Astrocyte of the hippocampus (primary cell): ENCODE measurements at regions not wholly inside any gene's neighbourhood (a gene's known extent, or its start where the extent isn't known, plus 50 kb on each side); places are given as distances from the start of the nearest gene placed in this dataset.

Experiments
- DNase-seq: peaks from one replicate; pipeline ENCODE4 v3.0.0; 2011; ENCODE audit warnings: low read depth, low spot score

DNA sequence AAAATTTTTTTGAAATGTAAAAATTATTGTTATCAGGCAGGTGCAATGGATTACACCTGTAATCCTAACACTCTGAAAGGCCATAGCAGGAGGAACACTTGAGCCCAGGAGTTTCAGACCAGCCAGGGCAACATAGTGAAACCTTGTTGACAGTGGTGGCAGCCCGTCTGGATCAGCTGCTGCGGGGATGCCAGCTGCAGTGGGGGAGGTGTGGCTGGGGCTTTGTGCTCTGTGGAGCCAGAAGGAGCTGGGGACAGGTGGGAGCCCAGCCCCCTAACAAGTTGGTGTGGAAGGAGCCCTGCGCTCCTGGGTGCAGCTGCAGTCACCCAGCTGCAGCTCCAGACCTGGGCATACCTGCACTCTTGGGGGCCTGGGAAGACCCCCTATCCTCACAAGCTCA lies 182.4 kb upstream of the MC4R start:
- no peak for DNase-seq

GRCh38 chr18:60555625-60556024 lies 183.1 kb upstream of the MC4R start:
- no peak for DNase-seq

DNA sequence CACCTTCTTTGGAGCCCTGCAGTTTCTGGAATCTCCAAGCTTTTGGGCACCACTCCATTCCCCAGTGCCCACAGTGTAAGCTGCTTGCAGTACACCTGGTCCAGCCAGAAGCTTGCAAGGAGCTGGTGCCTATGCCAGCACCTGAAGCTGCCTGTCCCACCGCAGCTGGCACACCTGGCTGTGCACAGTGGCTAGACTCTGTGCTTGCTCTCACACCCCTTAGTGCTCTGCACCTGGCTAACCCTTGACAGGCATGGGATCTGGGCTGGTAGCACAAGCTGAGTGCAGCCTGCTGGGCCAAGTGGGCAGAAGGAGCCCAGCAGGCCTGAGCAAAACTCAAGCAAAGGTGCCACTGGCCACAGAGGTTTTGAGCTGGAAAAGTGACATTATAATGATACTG lies 183.8 kb upstream of the MC4R start:
- no peak for DNase-seq

DNA sequence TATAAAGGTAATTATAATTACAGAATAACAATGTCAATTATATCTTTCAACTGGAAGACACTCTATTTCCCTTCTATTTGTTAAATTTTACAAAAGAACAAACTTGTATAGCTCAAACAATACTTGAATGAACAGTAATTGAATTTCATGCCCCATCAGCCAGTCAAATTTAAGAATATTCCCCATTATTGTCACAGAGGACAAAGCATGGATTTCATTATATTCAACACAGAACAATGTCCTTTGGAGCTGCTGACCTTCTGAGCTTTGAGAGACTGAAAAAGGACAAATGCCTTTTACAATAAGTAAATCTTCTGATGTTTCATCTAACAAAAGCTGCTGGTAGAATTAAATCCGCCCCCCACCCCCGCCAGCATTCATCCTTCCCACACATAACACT lies 187.5 kb upstream of the MC4R start:
- DNase-seq = no peak

DNA sequence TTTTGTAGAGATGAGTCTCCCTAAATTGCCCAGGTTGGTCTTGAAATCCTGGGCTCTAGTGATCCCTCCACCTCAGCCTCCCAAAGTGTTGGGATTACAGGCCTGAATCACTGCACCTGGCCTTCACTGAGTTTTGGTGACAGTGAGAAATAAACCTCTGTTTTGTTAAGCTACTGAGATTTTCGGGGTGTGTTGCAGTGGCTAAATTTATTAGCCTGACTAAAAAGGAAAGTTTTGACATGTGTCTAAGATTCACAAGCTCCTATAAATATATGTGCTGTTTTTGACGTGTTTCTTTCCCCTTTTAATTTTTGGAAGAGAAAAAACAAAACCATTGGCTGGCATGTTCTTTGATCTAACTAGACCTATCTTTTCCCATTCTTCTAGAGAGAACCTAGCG lies 190.5 kb upstream of the MC4R start:
- DNase-seq = no peak

DNA sequence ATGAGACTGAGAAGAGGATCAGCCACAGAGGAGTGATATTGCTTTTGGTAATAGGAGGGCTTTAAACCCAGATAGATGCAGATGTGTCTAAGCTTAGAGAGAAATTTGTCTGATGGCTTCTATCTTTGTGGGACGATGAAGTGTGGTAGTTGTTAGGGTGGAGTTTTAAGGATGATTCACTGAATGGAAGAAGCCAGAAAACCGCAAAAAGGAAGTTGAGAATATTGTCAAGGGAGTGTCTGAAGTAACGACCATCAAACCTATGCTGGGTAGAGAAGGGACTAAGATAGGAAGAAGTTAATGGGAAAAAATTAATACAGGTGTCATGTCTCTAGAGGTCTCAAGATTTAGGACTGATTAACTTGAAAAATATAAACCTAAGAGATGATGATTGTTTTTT lies 195.6 kb upstream of the MC4R start:
- no peak for DNase-seq

- DNase-seq = no peak
Measured at GRCh38 chr18:60570172-60570571, 197.6 kb upstream of the MC4R start.

DNA sequence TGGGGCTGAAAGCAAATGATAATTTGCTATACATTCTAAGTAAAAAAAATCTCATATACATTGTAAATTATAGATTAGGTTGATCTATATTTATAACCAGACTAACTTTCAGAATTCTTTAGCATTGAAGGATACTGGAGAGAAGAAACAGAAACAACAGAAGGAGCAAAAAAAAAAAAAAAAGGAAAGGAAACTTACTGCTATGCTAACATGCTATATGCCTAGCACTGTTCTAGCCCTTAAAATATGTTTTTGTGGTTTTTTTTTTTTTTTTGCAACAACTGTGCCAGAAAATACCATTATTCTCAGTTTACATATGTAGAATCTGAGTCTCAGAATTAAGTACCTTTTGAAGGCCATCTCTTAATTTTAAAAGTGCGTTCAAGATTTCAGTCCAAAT lies 204.9 kb upstream of the MC4R start:
- DNase-seq = no peak

GRCh38 chr18:60585670-60586069 lies 213.1 kb upstream of the MC4R start:
- DNase-seq = no peak

DNA sequence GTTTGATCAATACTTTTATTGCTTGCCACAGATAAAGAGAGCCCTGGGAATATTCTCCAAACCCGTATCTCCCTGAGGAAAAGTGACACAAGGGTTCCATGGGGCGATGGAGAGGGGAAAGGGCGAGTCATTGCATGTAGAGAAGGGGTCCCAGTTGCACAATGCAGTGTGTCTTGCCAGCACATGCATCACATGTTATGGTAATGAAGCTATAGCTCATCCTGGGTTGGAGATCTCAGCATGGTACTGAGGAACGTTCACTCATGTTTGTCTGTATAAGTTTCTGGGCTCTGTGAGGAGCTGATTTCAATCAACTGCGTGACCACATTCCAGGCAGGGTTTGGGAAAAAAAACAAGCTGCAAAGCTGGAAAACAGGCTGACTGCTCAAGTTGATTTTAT lies 220.7 kb upstream of the MC4R start:
- no peak for DNase-seq

- DNase-seq = no peak
Measured at GRCh38 chr18:60596928-60597327, 224.4 kb upstream of the MC4R start.

GRCh38 chr18:60599267-60599666 lies 226.7 kb upstream of the MC4R start:
- no peak for DNase-seq

DNA sequence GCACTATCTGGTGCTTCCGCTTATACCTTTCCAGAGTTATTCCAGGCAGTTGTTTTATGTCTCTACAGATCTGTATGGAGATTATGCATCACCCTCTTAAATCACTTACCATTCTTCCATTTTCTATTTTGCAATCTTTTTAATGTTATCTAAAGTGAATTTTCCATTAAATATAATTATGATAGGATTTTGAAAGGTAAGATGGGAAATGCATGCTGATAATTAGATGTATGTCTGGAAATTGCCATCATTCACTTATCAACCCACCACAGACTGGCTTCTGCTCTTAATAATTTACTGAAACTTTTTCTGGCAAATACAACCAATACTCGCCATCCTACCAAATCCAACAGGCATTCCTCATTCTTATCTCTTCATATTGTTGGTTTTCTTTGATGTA lies 227.4 kb upstream of the MC4R start:
- DNase-seq = no peak

DNA sequence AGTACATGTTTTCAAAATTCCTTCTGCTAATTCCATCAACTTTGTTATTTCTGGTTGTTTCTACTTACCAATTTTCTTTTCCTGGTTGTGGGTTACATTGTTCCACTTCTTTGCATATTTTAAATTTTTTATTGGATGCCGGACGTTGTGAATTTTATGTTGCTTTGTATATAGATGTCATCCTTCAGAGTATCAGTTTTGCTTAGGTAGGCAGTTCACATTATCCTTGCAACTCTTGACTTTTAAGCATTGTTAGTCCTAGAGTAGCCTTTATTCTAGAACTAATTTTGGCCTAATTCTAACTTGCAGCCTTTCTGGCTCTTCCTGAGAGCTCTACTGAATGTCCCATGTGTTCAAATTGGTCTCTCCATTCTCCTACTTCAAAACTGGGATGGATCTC lies 228.7 kb upstream of the MC4R start:
- no peak for DNase-seq

DNA sequence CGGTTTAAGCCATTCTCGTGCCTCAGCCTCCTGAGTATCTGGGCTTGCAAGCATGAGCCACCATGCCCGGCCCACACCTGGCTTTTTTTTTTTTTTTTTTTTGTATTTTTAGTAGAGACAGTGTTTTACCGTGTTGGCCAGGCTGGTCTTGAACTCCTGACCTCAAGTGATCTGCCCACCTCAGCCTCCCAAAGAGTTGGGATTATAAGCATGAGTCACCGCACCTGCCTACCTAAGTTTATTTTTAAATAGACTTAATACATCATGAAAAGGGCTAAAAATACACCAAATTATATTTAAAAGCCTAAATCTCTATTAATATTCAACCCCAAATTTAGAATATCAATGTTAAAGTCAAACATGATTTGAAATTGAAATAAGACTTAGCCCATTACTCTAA lies 250.8 kb upstream of the MC4R start:
- DNase-seq = no peak

DNA sequence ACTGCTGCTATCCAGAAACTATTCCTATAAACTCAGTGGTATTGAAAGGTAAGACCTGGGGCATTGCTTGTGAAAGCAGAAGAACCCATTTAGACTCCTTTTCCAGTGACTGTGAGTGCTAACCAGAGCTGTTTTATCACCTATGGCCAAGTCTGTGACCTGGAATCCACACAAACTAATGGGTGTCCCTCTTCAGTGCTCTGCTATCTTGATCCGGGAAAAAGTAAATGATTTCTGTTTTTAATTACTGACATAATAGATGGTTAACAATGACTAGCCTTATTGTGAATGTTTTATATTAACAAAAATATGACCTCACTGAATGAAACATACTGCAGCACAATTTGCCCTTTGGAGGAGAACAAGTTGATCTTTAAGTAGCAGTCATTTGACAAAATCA lies 251.6 kb upstream of the MC4R start:
- no peak for DNase-seq

DNA sequence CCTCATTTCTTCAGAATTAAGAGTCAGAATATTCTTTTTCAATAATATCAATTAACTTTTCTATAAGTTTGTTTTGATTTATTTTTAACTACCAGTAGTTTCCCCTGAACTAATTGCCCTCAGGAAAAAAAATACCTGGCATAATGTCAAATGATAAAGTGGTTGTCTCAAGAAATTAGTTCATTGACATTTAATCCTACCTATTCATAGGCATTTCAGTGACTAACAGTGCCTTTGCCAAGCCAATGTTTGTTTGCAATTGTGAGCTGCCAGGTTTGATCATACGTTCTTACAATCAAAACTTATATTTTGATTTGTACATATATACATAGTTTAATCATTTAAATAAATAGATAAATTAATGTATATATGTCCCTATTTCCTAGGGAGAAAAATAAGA lies 267.3 kb upstream of the MC4R start:
- DNase-seq = no peak

DNA sequence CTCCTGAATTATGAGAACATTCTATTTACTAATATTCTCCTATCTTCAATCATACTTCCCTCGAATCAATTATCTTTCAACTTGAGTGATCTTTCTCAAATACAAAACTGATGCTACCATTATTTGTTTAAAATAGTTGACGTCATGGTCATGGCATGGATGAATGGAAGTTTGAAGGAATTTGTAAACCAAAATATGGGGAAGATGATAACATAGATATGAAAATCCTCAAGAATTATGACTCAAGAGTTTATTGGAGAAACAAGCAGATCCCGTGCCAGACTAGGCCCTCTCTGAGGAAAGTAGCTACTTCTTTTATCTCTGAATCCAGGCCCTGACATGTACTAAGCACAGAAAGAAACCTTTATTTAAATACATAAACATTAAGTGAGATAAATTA lies 270.4 kb upstream of the MC4R start:
- no peak for DNase-seq

DNA sequence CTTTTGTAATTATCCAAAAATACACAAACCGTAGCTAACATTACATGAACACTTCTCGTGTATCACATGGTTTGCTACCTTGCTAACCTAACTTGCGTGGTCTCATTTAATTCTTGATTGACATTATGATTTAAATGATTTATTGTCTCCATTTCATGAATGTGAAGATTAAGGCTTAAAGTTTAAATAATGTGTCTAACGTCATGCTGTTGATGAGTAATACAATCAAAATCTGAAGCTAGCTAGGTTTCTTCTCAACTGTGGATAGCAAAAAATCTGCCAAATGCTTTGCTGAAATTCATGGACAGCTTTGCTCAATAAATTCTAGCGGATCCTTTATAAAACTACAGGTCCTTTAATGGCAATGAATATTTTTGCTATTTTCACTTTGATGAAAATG lies 274.1 kb upstream of the MC4R start:
- no peak for DNase-seq

DNA sequence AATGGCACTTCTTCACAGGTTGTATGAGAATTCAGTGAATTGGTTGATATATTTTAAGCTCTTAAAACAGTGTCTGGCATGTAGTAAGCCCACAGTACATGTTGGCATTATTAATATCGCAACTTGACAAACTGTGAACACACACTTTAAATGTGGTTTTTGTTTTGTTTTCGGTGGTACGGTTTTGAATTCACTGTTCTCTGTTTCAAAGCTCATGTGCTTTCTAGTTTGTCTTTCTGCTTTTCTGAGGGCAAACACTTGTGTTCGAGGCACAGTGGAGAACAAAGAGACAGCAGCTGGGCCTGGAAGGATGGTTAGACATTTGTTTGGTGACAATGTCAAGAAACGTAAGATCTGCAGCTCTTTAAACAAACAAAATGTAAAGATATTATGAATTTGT lies 276.5 kb upstream of the MC4R start:
- no peak for DNase-seq

DNA sequence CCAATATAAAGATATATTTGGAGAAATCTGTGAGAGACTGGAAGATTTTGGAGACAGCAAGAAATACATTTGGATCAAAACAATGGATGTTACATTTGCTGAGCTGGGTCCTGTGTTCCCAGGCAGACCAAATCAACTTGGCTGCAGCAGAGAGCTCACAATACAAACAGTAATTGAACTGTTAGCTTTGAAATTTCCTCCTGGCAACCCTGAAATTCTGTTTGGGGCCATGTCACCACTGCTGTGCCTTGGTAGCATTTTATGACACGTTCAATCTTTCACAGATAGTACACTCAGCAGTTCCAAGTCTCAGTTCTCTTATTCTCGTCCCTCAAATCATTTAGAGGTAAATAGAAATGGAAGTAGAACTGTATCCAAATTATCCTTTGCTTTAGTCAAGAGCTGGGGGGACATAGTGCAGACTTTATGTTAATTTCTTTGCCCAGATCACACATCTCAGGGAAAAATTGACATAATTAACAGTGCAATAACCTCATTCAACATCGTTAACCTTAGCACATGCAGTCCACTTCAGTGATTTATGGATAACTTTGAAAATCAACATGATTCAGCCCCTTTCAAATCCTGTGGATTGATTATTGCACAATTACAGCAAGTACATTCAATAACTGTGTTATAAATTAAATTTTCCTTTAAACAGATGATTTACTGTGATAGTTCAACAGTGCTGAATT lies 277.4 kb upstream of the MC4R start:
- DNase-seq = no peak

DNA sequence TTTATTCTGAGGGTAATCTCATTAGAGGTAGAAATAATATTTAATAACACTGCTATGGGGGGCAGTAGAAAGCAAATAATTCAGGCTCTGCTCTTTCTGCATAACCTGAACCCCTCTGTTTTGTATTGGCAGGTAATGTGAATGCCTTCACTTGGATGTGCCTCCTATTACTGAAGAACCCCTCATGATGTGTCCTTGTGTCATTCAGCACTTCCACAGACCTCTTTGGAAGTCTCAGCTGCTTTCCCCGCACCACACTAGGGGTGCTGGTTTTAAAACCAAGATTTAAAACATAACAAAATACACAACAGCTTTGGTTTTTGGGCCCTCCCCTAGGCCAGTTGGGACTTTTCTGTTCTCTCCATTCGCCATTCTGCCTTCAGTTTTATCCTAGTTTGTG lies 281.7 kb upstream of the MC4R start:
- DNase-seq = no peak

- no peak for DNase-seq
Measured at GRCh38 chr18:60656553-60656952, 284.0 kb upstream of the MC4R start.

- no peak for DNase-seq
Measured at GRCh38 chr18:60662491-60662890, 289.9 kb upstream of the MC4R start.
